HepG2 (cell line): ENCODE measurements at regions not wholly inside any gene's neighbourhood (a gene's known extent, or its start where the extent isn't known, plus 50 kb on each side); places are given as distances from the start of the nearest gene placed in this dataset.

Experiments used
- ATAC-seq: fragments of 200-7000 bp; cut with Tn5 transposase; 3 replicates; pipeline ENCODE4 v1.9.1; 2020; ENCODE audit warnings: mild to moderate bottlenecking, moderate library complexity
- BruUV-seq: library from RNA; stranded (reverse); fragments of 400-500 nt; replicated peaks from 2 replicates; lab custom pipeline; 2021; lab: Mats Ljungman, UMichigan
- CTCF ChIA-PET: fragments of 300-600 bp; formaldehyde crosslinking; extraction: SDS; loops from one replicate; lab custom pipeline; 2021; ENCODE audit warnings: low total read pairs, inconsistent platforms, low intra/inter-chr PET ratio; lab: Yijun Ruan, JAX
- POLR2A ChIA-PET: fragments of 350-600 bp; sonication (Branson Sonifier 250); formaldehyde crosslinking; loops from one replicate; lab custom pipeline; 2020; ENCODE audit warnings: antibody characterized with exemption, inconsistent platforms; lab: Yijun Ruan, JAX
- DNase-seq: peaks from one replicate; pipeline ENCODE4 v3.0.0-alpha.2; 2015; ENCODE audit warnings: low spot score
- FAIRE-seq: peaks from 3 replicates; lab custom pipeline; 2011; peaks lifted over from hg19 to GRCh38; lab: Jason Lieb, UNC
- H2AFZ ChIP-seq: one replicate; pipeline ENCODE4 v1.6.1; 2011; ENCODE audit warnings: low read length, inconsistent platforms
- H3K27ac ChIP-seq: fragments of 300-600 bp; 3 replicates; pipeline ENCODE4 v1.8.0; 2011; ENCODE audit warnings: mixed run types, mild to moderate bottlenecking, mixed read lengths, low read length, inconsistent platforms; ENCODE audit not compliant: insufficient read depth; ENCODE audit errors: extremely low read length
- H3K27me3 ChIP-seq, 2 experiments: fragments of 200-600 bp in 1 of 2; 2 replicates in 1 of 2; 3 replicates in 1 of 2; pipeline versions ENCODE4 v1.6.0 to v1.8.0; 2011; ENCODE audit warnings: low read length in 2 of 2, mild to moderate bottlenecking in 2 of 2, moderate library complexity in 2 of 2, inconsistent platforms in 1 of 2; ENCODE audit not compliant: insufficient read depth in 2 of 2, control insufficient read depth in 1 of 2
- H3K36me3 ChIP-seq, 2 experiments: fragments of 200-600 bp in 1 of 2; replicated peaks in 1 of 2; 2 replicates in 1 of 2; 3 replicates in 1 of 2; pipeline versions ENCODE4 v1.5.1 to v1.8.0; 2011; ENCODE audit warnings: low read length in 2 of 2, inconsistent platforms in 1 of 2; ENCODE audit not compliant: insufficient read depth in 2 of 2, control insufficient read depth in 1 of 2
- H3K4me1 ChIP-seq: 2 replicates; pipeline ENCODE4 v1.5.1; 2012; ENCODE audit warnings: low read length, inconsistent platforms; ENCODE audit not compliant: insufficient read depth
- H3K4me2 ChIP-seq: 2 replicates; pipeline ENCODE4 v1.6.0; 2011; ENCODE audit warnings: low read depth, low read length, inconsistent platforms
- H3K4me3 ChIP-seq, 3 experiments: fragments of 200-600 bp in 1 of 3; sonication (generic), shearing (Covaris generic) in 1 of 3; replicated peaks in 1 of 3; 2 replicates each; pipeline ENCODE4 v1.5.1; 2011 to 2016; ENCODE audit warnings: low read length in 3 of 3, inconsistent platforms in 2 of 3, low read depth in 2 of 3, mild to moderate bottlenecking in 2 of 3, control low read depth in 1 of 3, mixed read lengths in 1 of 3; ENCODE audit not compliant: insufficient read depth in 1 of 3
- H3K79me2 ChIP-seq: one replicate; pipeline ENCODE4 v1.6.1; 2011; ENCODE audit warnings: low read length, inconsistent platforms; ENCODE audit not compliant: insufficient read depth
- H3K9ac ChIP-seq: 2 replicates; pipeline ENCODE4 v1.6.0; 2011; ENCODE audit warnings: mild to moderate bottlenecking, low read depth, low read length, inconsistent platforms; ENCODE audit not compliant: insufficient read depth
- H3K9me3 ChIP-seq: 2 replicates; pipeline ENCODE4 v1.5.1; 2012; ENCODE audit warnings: mild to moderate bottlenecking, low read length
- H4K20me1 ChIP-seq: 2 replicates; pipeline ENCODE4 v1.6.0; 2011; ENCODE audit warnings: inconsistent platforms, mild to moderate bottlenecking, low read length, moderate library complexity; ENCODE audit not compliant: insufficient read depth
- ATF7 ChIP-seq, 2 experiments: fragments of 450-650 bp in 1 of 2; sonication (generic) in 1 of 2; formaldehyde crosslinking in 1 of 2; IDR thresholded peaks; 2 replicates each; pipeline versions ENCODE4 v1.4.0 to v1.6.1; 2016 to 2020; ENCODE audit warnings: antibody characterized with exemption in 1 of 2, mild to moderate bottlenecking in 1 of 2, missing genetic modification reagents in 1 of 2
- EZH2 ChIP-seq: conservative IDR thresholded peaks from 2 replicates; pipeline ENCODE4 v1.6.1; 2012; ENCODE audit warnings: mild to moderate bottlenecking, low read depth, low read length, moderate library complexity
- GABPA ChIP-seq, 2 experiments: IDR thresholded peaks; 2 replicates each; pipeline ENCODE4 v1.6.1; 2011 to 2016; ENCODE audit warnings: low read depth in 2 of 2, low read length in 1 of 2, missing biosample characterization in 1 of 2, missing genetic modification characterization in 1 of 2
- HHEX ChIP-seq: IDR thresholded peaks from 2 replicates; pipeline ENCODE4 v1.6.1; 2016; ENCODE audit warnings: control low read depth
- KDM5A ChIP-seq: fragments of 200-600 bp; sonication (generic); IDR thresholded peaks from 2 replicates; pipeline ENCODE4 v1.7.0; 2018; ENCODE audit warnings: antibody characterized with exemption, mild to moderate bottlenecking, low read length, borderline replicate concordance
- MIER2 ChIP-seq: IDR thresholded peaks from 2 replicates; pipeline ENCODE4 v1.6.1; 2016; ENCODE audit warnings: missing biosample characterization, missing genetic modification reagents
- MTA1 ChIP-seq: sonication (generic); formaldehyde crosslinking; IDR thresholded peaks from 2 replicates; pipeline ENCODE4 v1.4.0; 2020; ENCODE audit warnings: missing genetic modification reagents, mild to moderate bottlenecking, borderline replicate concordance
- PHF8 ChIP-seq: sonication (generic); formaldehyde crosslinking; IDR thresholded peaks from 2 replicates; pipeline ENCODE4 v1.5.0; 2020; ENCODE audit warnings: missing genetic modification reagents
- RFX3 ChIP-seq: IDR thresholded peaks from 2 replicates; pipeline ENCODE4 v1.6.1; 2016; ENCODE audit warnings: missing biosample characterization, missing genetic modification reagents
- SMYD3 ChIP-seq: sonication (generic); formaldehyde crosslinking; IDR thresholded peaks from 2 replicates; pipeline ENCODE4 v1.8.1; 2023; ENCODE audit warnings: mild to moderate bottlenecking, missing genetic modification reagents
- SYNCRIP ChIP-seq: fragments of 200-400 bp; formaldehyde crosslinking; IDR thresholded peaks from 2 replicates; pipeline ENCODE4 v1.6.1; 2018; ENCODE audit warnings: mild to moderate bottlenecking, low read depth, low read length; ENCODE audit not compliant: insufficient read depth
- TCF12 ChIP-seq, 2 experiments: fragments of 450-650 bp in 1 of 2; sonication (generic) in 1 of 2; formaldehyde crosslinking in 1 of 2; IDR thresholded peaks; 2 replicates each; pipeline versions ENCODE4 v1.6.1 to v1.8.0; 2017 to 2022; ENCODE audit warnings: antibody characterized with exemption in 1 of 2, mild to moderate bottlenecking in 1 of 2, missing genetic modification reagents in 1 of 2, moderate library complexity in 1 of 2
- TMF1 ChIP-seq: sonication (generic); formaldehyde crosslinking; IDR thresholded peaks from 2 replicates; pipeline ENCODE4 v1.8.1; 2022; ENCODE audit warnings: low read depth, missing genetic modification reagents
- ZNF136 ChIP-seq: sonication (generic); formaldehyde crosslinking; IDR thresholded peaks from 2 replicates; pipeline ENCODE4 v1.8.1; 2022; ENCODE audit warnings: low read depth, mild to moderate bottlenecking, moderate library complexity, missing genetic modification reagents
- ZNF615 ChIP-seq: sonication (generic); formaldehyde crosslinking; IDR thresholded peaks from 2 replicates; pipeline ENCODE4 v1.5.0; 2020; ENCODE audit warnings: mild to moderate bottlenecking, missing genetic modification reagents, borderline replicate concordance
- ZNF724P ChIP-seq: sonication (generic); formaldehyde crosslinking; IDR thresholded peaks from 2 replicates; pipeline ENCODE4 v1.8.0; 2022; ENCODE audit warnings: missing genetic modification reagents, borderline replicate concordance
- ZNF792 ChIP-seq: IDR thresholded peaks from 2 replicates; pipeline ENCODE4 v1.6.1; 2016
- ZNF883 ChIP-seq: sonication (generic); formaldehyde crosslinking; IDR thresholded peaks from 2 replicates; pipeline ENCODE4 v1.5.1; 2020; ENCODE audit warnings: mild to moderate bottlenecking, missing genetic modification reagents; ENCODE audit errors: not compliant biosample characterization
- ZZZ3 ChIP-seq: sonication (generic); formaldehyde crosslinking; IDR thresholded peaks from 2 replicates; pipeline ENCODE4 v1.4.0; 2020; ENCODE audit warnings: missing genetic modification reagents, mild to moderate bottlenecking, borderline replicate concordance
- WGBS: methylation state at CpG from one replicate; pipeline ENCODE4 v1.1.6; 2017; ENCODE audit warnings: low lambda C conversion rate; 5-methylcytosine and 5-hydroxymethylcytosine counted together
- in situ Hi-C: cut with HindIII; loops from 2 replicates; pipeline ENCODE4 v1.10.0; 2017; ENCODE audit warnings: low pct_unique_long_range_greater_than_20kb; ENCODE audit not compliant: extremely low pct_ligation_motif_present
- intact Hi-C: fragments of 100-400 bp; cut with micrococcal nuclease; formaldehyde crosslinking; loops from one replicate; pipeline ENCODE4 v1.10.0; 2022; ENCODE audit not compliant: unreplicated experiment
- TF ChIP-seq, protein P1 (sequence below): sonication (generic); formaldehyde crosslinking; IDR thresholded peaks from 2 replicates; pipeline ENCODE4 v1.4.0; 2020; ENCODE audit warnings: missing genetic modification reagents

DNA sequence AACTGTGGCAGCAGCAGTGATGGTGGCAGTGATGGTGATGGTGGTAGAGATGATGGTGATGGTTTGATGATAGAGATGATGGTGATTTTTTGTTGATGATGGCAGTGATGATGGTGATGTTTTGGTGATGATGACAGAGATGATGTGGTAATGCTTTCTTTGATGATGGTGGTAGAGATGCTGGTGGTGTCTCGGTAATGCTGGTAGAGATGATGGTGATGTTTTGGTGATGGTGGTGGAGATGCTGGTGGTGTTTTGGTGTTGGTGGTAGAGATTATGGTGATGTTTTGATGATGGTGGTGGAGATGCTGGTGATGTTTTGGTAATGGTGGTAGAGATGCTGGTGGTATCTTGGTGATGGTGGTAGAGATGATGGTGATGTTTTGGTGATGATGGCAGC is 131.6 kb downstream of the NAV1 start (continued):
- TF ChIP-seq EZH2 (no peak), MTA1 (CRISPR knock-in tag) (no peak), TMF1 (CRISPR knock-in tag) (no peak), ZNF724P (CRISPR knock-in tag) (no peak), GABPA (IDR thresholded peaks at IDR 0.05; ENCODE audit: low read depth, low read length) (no peak), GABPA (CRISPR knock-in tag; IDR thresholded peaks at IDR 0.05; ENCODE audit: low read depth) (no peak), ZNF615 (CRISPR knock-in tag) (no peak), ZNF792 (no peak), HHEX (CRISPR knock-in tag) (no peak), TCF12 (IDR thresholded peaks at IDR 0.05) (no peak), TCF12 (CRISPR knock-in tag; IDR thresholded peaks at IDR 0.05) (no peak), ZNF136 (CRISPR knock-in tag) (no peak)
- TF ChIP-seq, protein P1, sequence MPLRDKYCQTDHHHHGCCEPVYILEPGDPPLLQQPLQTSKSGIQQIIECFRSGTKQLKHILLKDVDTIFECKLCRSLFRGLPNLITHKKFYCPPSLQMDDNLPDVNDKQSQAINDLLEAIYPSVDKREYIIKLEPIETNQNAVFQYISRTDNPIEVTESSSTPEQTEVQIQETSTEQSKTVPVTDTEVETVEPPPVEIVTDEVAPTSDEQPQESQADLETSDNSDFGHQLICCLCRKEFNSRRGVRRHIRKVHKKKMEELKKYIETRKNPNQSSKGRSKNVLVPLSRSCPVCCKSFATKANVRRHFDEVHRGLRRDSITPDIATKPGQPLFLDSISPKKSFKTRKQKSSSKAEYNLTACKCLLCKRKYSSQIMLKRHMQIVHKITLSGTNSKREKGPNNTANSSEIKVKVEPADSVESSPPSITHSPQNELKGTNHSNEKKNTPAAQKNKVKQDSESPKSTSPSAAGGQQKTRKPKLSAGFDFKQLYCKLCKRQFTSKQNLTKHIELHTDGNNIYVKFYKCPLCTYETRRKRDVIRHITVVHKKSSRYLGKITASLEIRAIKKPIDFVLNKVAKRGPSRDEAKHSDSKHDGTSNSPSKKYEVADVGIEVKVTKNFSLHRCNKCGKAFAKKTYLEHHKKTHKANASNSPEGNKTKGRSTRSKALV (CRISPR knock-in tag), result no peak

DNA sequence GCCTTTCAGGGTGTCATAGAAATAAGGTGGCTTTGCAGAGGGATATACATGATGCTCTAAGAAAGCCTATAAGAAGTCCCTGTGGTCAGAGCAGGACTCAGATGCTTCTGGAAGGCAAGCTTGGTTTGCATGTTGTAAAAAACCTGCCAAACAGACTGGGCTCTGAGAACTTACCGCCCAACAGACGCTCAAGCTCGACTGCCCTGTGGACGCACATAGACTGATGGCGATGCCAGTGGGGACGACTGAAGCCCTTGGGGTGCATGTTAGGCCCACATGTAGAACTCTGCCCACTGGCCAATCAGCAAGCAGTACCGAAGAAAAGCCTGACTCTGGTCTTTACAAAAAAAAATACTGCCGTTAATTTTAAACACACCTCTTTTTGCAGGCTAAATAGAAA is 133.8 kb downstream of the NAV1 start:
- H3K27me3 ChIP-seq, result peaks cover 2 to 35% of the 10 kb centered on the region in 2 experiments; a peak in 3 of 5 replicates
- no peak overlapping the region for H3K4me3 ChIP-seq
- H3K9me3 ChIP-seq, result no peaks in the 10 kb centered on the region
- no peak for ATAC-seq
- POLR2A ChIA-PET, result no interaction called here
- no TSS peak for BruUV-seq
- TF ChIP-seq ZZZ3 (CRISPR knock-in tag) (no peak), KDM5A (no peak), ZNF883 (CRISPR knock-in tag) (no peak), MIER2 (no peak), SYNCRIP (no peak), ATF7 (IDR thresholded peaks at IDR 0.05) (no peak), ATF7 (CRISPR knock-in tag; IDR thresholded peaks at IDR 0.05) (no peak), RFX3 (CRISPR knock-in tag) (no peak), PHF8 (CRISPR knock-in tag) (no peak), SMYD3 (CRISPR knock-in tag) (no peak)
- TF ChIP-seq, all 625 proteins: peak for 0
- WGBS, result 27% methylated on average over 5 of the region's 8 CpGs
- FAIRE-seq (no peak), DNase-seq (no peak)
- Histone ChIP-seq H4K20me1 (no peaks in the 10 kb centered on the region), H3K4me2 (no peak overlapping the region), H3K79me2 (no peaks in the 10 kb centered on the region), H3K36me3 (no peaks in the 10 kb centered on the region), H3K9ac (no peak overlapping the region), H3K4me1 (no peaks in the 10 kb centered on the region), H2AFZ (no peak overlapping the region), H3K27ac (no peak overlapping the region)
- intact Hi-C loops (no loop called here), in situ Hi-C loops (no loop called here)
- CTCF ChIA-PET, result no interaction called here
